Gastroesophageal sphincter (tissue), 3 donors: ENCODE measurements at regions not wholly inside any gene's neighbourhood (a gene's known extent, or its start where the extent isn't known, plus 50 kb on each side); places are given as distances from the start of the nearest gene placed in this dataset.
A peak's percentile ranks its signal among the peaks of the same experiment; 100 is the strongest.

Source experiments
- POLR2A ChIP-seq, 2 donors: fragments of 450-650 bp; IDR thresholded peaks; one replicate each; pipeline ENCODE4 v1.6.1; 2017; ENCODE audit warnings: antibody characterized with exemption in 2 of 2, mild to moderate bottlenecking in 2 of 2, moderate library complexity in 1 of 2
- POLR2AphosphoS5 ChIP-seq: sonication (generic); formaldehyde crosslinking; IDR thresholded peaks from one replicate; pipeline ENCODE4 v1.6.1; 2017; ENCODE audit warnings: antibody characterized with exemption
- TF ChIP-seq, protein P1 (sequence below), 4 experiments: fragments of 200-600 bp in 2 of 4; fragments of 450-650 bp in 2 of 4; sonication (generic) in 1 of 4; IDR thresholded peaks; one replicate each; pipeline ENCODE4 v1.5.1; 2017 to 2019; ENCODE audit warnings: antibody characterized with exemption in 4 of 4, mild to moderate bottlenecking in 2 of 4, moderate library complexity in 2 of 4

DNA sequence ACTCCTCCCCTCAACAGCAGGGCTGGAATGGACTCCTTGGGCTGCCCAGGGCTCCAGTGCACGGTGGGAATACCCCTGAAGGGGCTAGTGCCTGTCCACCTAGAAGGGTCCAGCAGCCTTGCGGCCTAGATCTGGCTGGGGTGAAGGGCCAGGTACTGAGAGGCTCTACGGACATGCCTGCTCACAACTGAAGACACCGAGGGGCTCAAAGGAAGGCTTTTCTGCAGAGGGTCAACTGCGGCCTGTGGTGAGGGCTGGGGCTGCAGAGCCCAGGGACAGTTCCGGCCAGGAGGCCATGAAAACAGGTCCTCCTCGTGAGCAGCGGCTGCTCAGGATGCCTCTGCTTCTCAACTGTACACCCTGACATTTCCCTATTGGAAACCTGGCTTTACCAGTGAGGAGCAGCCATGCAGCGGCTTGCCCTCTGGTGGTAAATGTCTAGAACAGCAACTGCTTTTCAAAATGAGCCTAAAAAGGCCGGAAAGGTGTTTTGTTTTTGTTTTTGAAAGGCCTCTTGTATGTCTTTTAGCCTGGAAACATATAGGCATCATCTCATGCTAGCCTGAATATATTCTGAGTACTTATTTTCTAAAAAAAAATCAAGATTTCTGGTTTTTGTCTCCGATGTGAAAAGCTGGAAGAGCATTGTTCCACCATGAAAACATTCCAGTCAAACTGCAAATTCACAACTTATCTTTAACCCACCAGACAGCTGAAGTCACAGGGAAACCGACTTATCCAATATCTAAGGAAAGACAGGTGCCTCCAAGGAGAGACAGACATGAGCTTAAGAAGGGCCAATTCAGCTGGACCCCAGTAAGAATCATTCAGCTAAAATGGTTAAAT, 163.4 kb downstream of the KLF13 start:
- TF ChIP-seq, protein P1, sequence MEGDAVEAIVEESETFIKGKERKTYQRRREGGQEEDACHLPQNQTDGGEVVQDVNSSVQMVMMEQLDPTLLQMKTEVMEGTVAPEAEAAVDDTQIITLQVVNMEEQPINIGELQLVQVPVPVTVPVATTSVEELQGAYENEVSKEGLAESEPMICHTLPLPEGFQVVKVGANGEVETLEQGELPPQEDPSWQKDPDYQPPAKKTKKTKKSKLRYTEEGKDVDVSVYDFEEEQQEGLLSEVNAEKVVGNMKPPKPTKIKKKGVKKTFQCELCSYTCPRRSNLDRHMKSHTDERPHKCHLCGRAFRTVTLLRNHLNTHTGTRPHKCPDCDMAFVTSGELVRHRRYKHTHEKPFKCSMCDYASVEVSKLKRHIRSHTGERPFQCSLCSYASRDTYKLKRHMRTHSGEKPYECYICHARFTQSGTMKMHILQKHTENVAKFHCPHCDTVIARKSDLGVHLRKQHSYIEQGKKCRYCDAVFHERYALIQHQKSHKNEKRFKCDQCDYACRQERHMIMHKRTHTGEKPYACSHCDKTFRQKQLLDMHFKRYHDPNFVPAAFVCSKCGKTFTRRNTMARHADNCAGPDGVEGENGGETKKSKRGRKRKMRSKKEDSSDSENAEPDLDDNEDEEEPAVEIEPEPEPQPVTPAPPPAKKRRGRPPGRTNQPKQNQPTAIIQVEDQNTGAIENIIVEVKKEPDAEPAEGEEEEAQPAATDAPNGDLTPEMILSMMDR (IDR thresholded peaks at IDR 0.05), result peak; percentile 90 to 92 (median 90)
- TF ChIP-seq POLR2A (IDR thresholded peaks at IDR 0.05), result no peak
- no peak for TF ChIP-seq POLR2AphosphoS5
